Neural crest cell (in vitro differentiated cells): ENCODE measurements at regions not wholly inside any gene's neighbourhood (a gene's known extent, or its start where the extent isn't known, plus 50 kb on each side); places are given as distances from the start of the nearest gene placed in this dataset.

Experiments used
- DNase-seq: peaks from one replicate; pipeline ENCODE4 v3.0.0; 2021; ENCODE audit warnings: low read depth, mixed read lengths, low spot score
- H3K27ac Mint-ChIP-seq: one replicate; pipeline ENCODE4 v1.8.0; 2021; ENCODE audit warnings: mild to moderate bottlenecking, mixed read lengths; ENCODE audit not compliant: unreplicated experiment
- H3K27me3 Mint-ChIP-seq: 2 replicates; pipeline ENCODE4 v1.8.0; 2021; ENCODE audit warnings: low read depth, mild to moderate bottlenecking, mixed read lengths
- H3K36me3 Mint-ChIP-seq: 2 replicates; pipeline ENCODE4 v1.8.0; 2021; ENCODE audit warnings: low read depth, mild to moderate bottlenecking, mixed read lengths
- H3K4me1 Mint-ChIP-seq: 2 replicates; pipeline ENCODE4 v1.8.0; 2021; ENCODE audit warnings: mixed read lengths
- H3K4me3 Mint-ChIP-seq: one replicate; pipeline ENCODE4 v1.8.0; 2021; ENCODE audit warnings: mild to moderate bottlenecking, mixed read lengths
- H3K9me3 Mint-ChIP-seq: 2 replicates; pipeline ENCODE4 v1.8.0; 2021; ENCODE audit warnings: mixed read lengths
- TF ChIP-seq, protein P1 (sequence below): fragments of 200-600 bp; sonication (generic); conservative IDR thresholded peaks from 2 replicates; pipeline ENCODE4 v1.5.0; 2021; ENCODE audit warnings: antibody characterized with exemption, mild to moderate bottlenecking

DNA sequence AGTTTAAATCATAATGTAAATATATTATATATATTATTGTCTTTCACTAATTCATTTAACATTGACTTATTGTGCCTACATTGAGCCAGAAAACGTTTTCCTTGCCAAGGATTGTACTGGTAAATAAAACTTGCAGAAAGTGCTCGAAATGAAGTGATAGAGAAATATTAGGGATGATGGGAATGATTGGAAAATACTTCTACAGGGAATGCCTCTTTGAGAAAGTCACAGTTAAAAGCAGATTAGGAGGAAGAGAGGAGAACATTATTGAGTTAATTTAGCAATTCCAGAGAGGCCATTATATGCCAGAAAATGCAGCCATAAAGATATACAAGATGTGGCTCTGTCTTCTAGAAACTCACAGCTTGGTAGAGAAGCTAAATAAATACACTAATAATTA lies 560.0 kb upstream of the KCNMB2 start:
- H3K4me1 Mint-ChIP-seq: no peaks in the 10 kb centered on the region
- no peak for DNase-seq
- H3K27me3 Mint-ChIP-seq: no peaks in the 10 kb centered on the region
- TF ChIP-seq, protein P1, sequence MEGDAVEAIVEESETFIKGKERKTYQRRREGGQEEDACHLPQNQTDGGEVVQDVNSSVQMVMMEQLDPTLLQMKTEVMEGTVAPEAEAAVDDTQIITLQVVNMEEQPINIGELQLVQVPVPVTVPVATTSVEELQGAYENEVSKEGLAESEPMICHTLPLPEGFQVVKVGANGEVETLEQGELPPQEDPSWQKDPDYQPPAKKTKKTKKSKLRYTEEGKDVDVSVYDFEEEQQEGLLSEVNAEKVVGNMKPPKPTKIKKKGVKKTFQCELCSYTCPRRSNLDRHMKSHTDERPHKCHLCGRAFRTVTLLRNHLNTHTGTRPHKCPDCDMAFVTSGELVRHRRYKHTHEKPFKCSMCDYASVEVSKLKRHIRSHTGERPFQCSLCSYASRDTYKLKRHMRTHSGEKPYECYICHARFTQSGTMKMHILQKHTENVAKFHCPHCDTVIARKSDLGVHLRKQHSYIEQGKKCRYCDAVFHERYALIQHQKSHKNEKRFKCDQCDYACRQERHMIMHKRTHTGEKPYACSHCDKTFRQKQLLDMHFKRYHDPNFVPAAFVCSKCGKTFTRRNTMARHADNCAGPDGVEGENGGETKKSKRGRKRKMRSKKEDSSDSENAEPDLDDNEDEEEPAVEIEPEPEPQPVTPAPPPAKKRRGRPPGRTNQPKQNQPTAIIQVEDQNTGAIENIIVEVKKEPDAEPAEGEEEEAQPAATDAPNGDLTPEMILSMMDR: no peak
- no peak overlapping the region for H3K27ac Mint-ChIP-seq
- no peak overlapping the region for H3K4me3 Mint-ChIP-seq
- H3K9me3 Mint-ChIP-seq: no peaks in the 10 kb centered on the region
- H3K36me3 Mint-ChIP-seq: no peaks in the 10 kb centered on the region

DNA sequence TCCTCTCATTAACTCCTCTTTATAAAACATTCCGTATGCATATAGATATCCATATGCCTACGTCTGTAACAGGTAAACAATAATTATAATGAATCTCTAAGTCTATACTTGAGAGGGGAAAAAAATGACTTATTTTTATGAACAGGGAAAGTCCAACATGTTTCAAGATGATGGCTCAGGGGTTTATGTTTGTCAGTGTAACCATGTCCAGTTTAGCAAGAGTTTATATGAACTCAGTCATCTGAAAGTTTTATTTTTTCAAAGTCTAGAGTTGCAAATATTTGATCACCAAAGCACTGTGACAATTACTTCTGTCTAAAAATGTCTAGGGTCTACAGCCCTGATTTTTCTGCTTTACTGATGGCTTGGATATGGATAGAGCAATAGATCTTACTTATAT lies 559.4 kb upstream of the KCNMB2 start:
- no peak for DNase-seq
- Mint-ChIP-seq H3K4me1 (no peaks in the 10 kb centered on the region), H3K9me3 (no peaks in the 10 kb centered on the region), H3K4me3 (no peak overlapping the region), H3K27me3 (no peaks in the 10 kb centered on the region), H3K27ac (no peak overlapping the region), H3K36me3 (no peaks in the 10 kb centered on the region)
- TF ChIP-seq, protein P1: no peak

DNA sequence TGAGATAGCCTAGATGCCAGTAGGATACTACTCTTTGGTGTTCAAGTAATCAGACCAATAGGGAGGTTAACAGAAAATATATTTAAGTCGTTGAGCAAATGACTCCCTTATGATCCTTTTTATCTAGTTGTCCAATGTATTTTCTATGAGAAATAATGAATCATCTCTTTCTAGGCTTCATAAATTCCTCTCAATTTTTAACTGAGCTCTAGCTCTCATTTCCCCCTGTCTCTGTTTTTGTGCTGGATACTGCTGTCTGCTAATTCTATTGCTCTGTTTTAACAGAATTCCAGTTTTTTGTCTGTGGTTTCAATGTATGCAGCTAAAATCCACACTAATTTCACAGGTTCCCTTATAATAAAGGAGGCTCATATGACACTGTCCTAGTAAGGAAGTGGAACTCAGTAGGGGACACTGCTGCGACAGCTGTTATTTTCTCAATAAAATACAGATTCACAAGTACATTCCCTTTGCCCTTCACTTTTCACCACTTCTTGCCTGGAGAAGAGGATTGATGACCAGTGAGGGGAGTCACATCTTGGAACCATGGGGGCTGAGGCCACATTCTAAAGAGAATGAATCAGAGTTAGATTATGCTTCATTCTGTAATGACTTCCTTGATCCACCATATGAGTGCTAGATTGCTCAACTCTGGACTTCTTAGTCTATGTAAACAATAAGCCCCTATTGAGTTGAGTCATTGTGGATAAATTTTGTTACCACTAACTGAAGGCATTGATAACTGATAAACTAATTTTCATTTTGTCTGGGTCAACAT lies 558.7 kb upstream of the KCNMB2 start:
- Mint-ChIP-seq H3K9me3 (no peaks in the 10 kb centered on the region), H3K36me3 (no peaks in the 10 kb centered on the region), H3K27ac (no peak overlapping the region), H3K27me3 (no peaks in the 10 kb centered on the region), H3K4me1 (no peaks in the 10 kb centered on the region), H3K4me3 (no peak overlapping the region)
- no peak for DNase-seq
- TF ChIP-seq, protein P1: no peak

- Mint-ChIP-seq H3K4me1 (no peaks in the 10 kb centered on the region), H3K27me3 (no peaks in the 10 kb centered on the region), H3K27ac (no peak overlapping the region), H3K4me3 (no peak overlapping the region), H3K36me3 (no peaks in the 10 kb centered on the region), H3K9me3 (no peaks in the 10 kb centered on the region)
- TF ChIP-seq, protein P1: no peak
- no peak for DNase-seq
These were observed 557.3 kb upstream of the KCNMB2 start for GRCh38 chr3:177978946-177979345.

DNA sequence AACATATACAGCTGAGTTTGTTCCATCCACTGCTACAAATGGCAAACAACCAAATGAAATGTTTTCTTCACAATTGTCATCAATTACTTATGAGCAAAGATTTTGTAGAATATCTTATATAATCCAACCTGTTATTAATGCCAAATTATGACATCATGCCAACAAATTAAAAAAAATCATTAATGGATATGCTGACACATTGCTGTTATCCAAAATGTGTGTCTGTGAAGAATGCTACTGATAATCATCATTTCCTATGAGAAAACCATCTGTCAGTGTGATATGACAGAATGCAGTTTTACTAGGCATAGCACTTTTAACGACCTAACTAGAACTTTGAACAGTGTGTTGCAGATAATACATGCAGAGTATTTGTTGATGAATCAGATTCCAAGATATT lies 556.5 kb upstream of the KCNMB2 start:
- Mint-ChIP-seq H3K9me3 (no peaks in the 10 kb centered on the region), H3K27me3 (no peaks in the 10 kb centered on the region), H3K36me3 (no peaks in the 10 kb centered on the region), H3K27ac (no peak overlapping the region), H3K4me1 (no peaks in the 10 kb centered on the region), H3K4me3 (no peak overlapping the region)
- DNase-seq: no peak
- TF ChIP-seq, protein P1: no peak
